Endodermal cell (in vitro differentiated cells): ENCODE measurements at regions not wholly inside any gene's neighbourhood (a gene's known extent, or its start where the extent isn't known, plus 50 kb on each side); places are given as distances from the start of the nearest gene placed in this dataset.

Experiments used
- DNase-seq: peaks from one replicate; pipeline ENCODE4 v3.0.0-alpha.2; 2017
- H3K27ac ChIP-seq: 2 replicates; pipeline ENCODE4 v1.5.1; 2013; ENCODE audit warnings: mild to moderate bottlenecking, low read depth, low read length, moderate library complexity
- H3K27me3 ChIP-seq: 2 replicates; pipeline ENCODE4 v1.6.1; 2013; ENCODE audit warnings: mild to moderate bottlenecking, low read length, moderate library complexity; ENCODE audit not compliant: insufficient read depth, control insufficient read depth, poor library complexity, severe bottlenecking
- H3K36me3 ChIP-seq: 2 replicates; pipeline ENCODE4 v1.7.0; 2013; ENCODE audit warnings: mild to moderate bottlenecking, low read length, moderate library complexity; ENCODE audit not compliant: control insufficient read depth, insufficient read depth
- H3K4me1 ChIP-seq: one replicate; pipeline ENCODE4 v1.7.0; 2013; ENCODE audit warnings: low read length; ENCODE audit not compliant: control insufficient read depth, insufficient read depth
- H3K4me3 ChIP-seq: 2 replicates; pipeline ENCODE4 v1.5.1; 2013; ENCODE audit warnings: mild to moderate bottlenecking, low read length, moderate library complexity
- H3K9ac ChIP-seq: 2 replicates; pipeline ENCODE4 v1.6.1; 2013; ENCODE audit warnings: mild to moderate bottlenecking, low read length, moderate library complexity; ENCODE audit not compliant: poor library complexity, severe bottlenecking; ENCODE audit errors: extremely low read depth
- H3K9me3 ChIP-seq: 2 replicates; pipeline ENCODE4 v1.6.1; 2013; ENCODE audit warnings: mild to moderate bottlenecking, low read length, moderate library complexity; ENCODE audit not compliant: control insufficient read depth
- H3K27ac Mint-ChIP-seq: 2 replicates; pipeline ENCODE4 v1.8.0; 2020; ENCODE audit warnings: mixed read lengths
- H3K27me3 Mint-ChIP-seq: 2 replicates; pipeline ENCODE4 v1.8.0; 2021; ENCODE audit warnings: mild to moderate bottlenecking, mixed read lengths; ENCODE audit not compliant: insufficient read depth
- H3K36me3 Mint-ChIP-seq: 2 replicates; pipeline ENCODE4 v1.8.0; 2020; ENCODE audit warnings: low read depth, mixed read lengths
- H3K4me1 Mint-ChIP-seq: 2 replicates; pipeline ENCODE4 v1.8.0; 2020; ENCODE audit warnings: mixed read lengths
- H3K4me3 Mint-ChIP-seq: 2 replicates; pipeline ENCODE4 v1.8.0; 2020; ENCODE audit warnings: mild to moderate bottlenecking, moderate library complexity, mixed read lengths
- H3K9me3 Mint-ChIP-seq: 2 replicates; pipeline ENCODE4 v1.8.0; 2020; ENCODE audit warnings: mild to moderate bottlenecking, mixed read lengths
- WGBS, 2 experiments: methylation state at CpG; one replicate each; pipeline versions ENCODE4 v1.1.5 to v1.1.7; 2013; ENCODE audit warnings: missing lambda C conversion rate in 2 of 2, mixed read lengths in 1 of 2; ENCODE audit not compliant: insufficient coverage in 1 of 2, insufficient read length in 1 of 2; 5-methylcytosine and 5-hydroxymethylcytosine counted together
- TF ChIP-seq, protein P1 (sequence below): fragments of 200-600 bp; sonication (generic); conservative IDR thresholded peaks from 2 replicates; pipeline ENCODE4 v1.5.0; 2021; ENCODE audit warnings: antibody characterized with exemption, mild to moderate bottlenecking

DNA sequence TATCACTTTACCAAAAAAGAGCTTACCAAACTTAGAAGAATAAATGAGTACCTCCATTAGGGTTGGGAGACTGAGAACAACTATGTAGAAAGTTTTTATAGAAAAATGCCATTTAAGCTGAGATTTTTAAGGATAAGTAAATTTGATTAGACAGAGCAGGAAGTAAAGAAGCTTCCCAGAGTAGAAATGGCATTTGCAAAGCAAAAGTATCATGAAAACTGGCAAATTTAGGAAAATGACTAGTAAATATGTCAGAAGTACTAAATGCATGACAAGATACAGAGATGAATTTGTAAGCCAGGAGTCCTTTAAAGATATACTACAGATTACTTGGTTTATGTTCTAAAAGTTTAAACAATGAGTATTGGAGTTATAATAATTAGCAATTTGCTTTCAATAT is 2581.8 kb downstream of the PCDH9 start:
- H3K4me1 ChIP-seq, result peaks cover 7% of the 10 kb centered on the region
- no peak overlapping the region for H3K27ac ChIP-seq
- no peak for DNase-seq
- no peaks in the 10 kb centered on the region for H3K27me3 ChIP-seq
- Mint-ChIP-seq H3K27ac (no peak overlapping the region), H3K9me3 (no peaks in the 10 kb centered on the region), H3K4me3 (no peak overlapping the region), H3K27me3 (no peaks in the 10 kb centered on the region), H3K36me3 (no peaks in the 10 kb centered on the region), H3K4me1 (peaks cover 17% of the 10 kb centered on the region)
- H3K9ac ChIP-seq, result no peak overlapping the region
- TF ChIP-seq, protein P1, sequence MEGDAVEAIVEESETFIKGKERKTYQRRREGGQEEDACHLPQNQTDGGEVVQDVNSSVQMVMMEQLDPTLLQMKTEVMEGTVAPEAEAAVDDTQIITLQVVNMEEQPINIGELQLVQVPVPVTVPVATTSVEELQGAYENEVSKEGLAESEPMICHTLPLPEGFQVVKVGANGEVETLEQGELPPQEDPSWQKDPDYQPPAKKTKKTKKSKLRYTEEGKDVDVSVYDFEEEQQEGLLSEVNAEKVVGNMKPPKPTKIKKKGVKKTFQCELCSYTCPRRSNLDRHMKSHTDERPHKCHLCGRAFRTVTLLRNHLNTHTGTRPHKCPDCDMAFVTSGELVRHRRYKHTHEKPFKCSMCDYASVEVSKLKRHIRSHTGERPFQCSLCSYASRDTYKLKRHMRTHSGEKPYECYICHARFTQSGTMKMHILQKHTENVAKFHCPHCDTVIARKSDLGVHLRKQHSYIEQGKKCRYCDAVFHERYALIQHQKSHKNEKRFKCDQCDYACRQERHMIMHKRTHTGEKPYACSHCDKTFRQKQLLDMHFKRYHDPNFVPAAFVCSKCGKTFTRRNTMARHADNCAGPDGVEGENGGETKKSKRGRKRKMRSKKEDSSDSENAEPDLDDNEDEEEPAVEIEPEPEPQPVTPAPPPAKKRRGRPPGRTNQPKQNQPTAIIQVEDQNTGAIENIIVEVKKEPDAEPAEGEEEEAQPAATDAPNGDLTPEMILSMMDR, result no peak
- H3K9me3 ChIP-seq, result no peaks in the 10 kb centered on the region
- H3K36me3 ChIP-seq, result no peaks in the 10 kb centered on the region
- no peak overlapping the region for H3K4me3 ChIP-seq

DNA sequence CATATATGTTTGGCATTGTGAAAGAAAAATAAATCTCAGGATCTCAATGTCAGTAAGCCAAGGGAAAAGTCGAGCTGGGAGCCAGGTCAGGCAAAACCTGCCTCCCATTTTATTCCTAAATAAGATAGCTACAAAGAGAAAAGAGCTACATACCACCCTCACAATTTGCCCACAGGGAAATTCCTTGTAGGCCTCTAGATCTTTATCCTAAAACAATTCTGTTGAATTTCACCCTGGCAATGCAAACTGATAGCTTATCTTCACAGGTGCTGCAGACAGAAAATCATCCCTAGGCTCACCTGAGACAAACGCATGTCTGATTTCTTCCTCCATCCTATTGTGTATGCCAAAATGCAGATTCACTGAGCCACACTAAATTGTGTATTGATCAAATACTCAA is 2587.1 kb downstream of the PCDH9 start:
- H3K4me3 ChIP-seq, result no peak overlapping the region
- Mint-ChIP-seq H3K27ac (peak overlapping the region; percentile 78), H3K4me1 (peaks cover 30% of the 10 kb centered on the region), H3K4me3 (no peak overlapping the region), H3K27me3 (no peaks in the 10 kb centered on the region), H3K36me3 (no peaks in the 10 kb centered on the region), H3K9me3 (no peaks in the 10 kb centered on the region)
- TF ChIP-seq, protein P1, result no peak
- no peaks in the 10 kb centered on the region for H3K9me3 ChIP-seq
- no peak for DNase-seq
- peaks cover 13% of the 10 kb centered on the region for H3K4me1 ChIP-seq
- WGBS, 2 experiments, result 41 to 51% methylated on average over 2 of the region's 2 CpGs
- H3K27ac ChIP-seq, result no peak overlapping the region
- H3K27me3 ChIP-seq, result no peaks in the 10 kb centered on the region
- H3K36me3 ChIP-seq, result no peaks in the 10 kb centered on the region
- no peak overlapping the region for H3K9ac ChIP-seq

GRCh38 chr13:64640002-64640401 is 2590.1 kb downstream of the PCDH9 start:
- H3K4me1 Mint-ChIP-seq, result peaks cover 30% of the 10 kb centered on the region
- H3K9me3 Mint-ChIP-seq, result no peaks in the 10 kb centered on the region
- no peak overlapping the region for H3K4me3 Mint-ChIP-seq
- Histone ChIP-seq H3K36me3 (no peaks in the 10 kb centered on the region), H3K4me3 (no peak overlapping the region), H3K27me3 (no peaks in the 10 kb centered on the region), H3K4me1 (peaks cover 13% of the 10 kb centered on the region), H3K9ac (no peak overlapping the region), H3K27ac (no peak overlapping the region), H3K9me3 (no peaks in the 10 kb centered on the region)
- H3K36me3 Mint-ChIP-seq, result no peaks in the 10 kb centered on the region
- 100% methylated on average over 2 of the region's 2 CpGs; no CpG with 5 or more reads in 1 of the 2 experiments for WGBS, 2 experiments
- H3K27ac Mint-ChIP-seq, result no peak overlapping the region
- no peaks in the 10 kb centered on the region for H3K27me3 Mint-ChIP-seq
- DNase-seq, result no peak
- TF ChIP-seq, protein P1, result no peak
